ENCODE measurements at regions not wholly inside any gene's neighbourhood (a gene's known extent, or its start where the extent isn't known, plus 50 kb on each side); places are given as distances from the start of the nearest gene placed in this dataset.

DNA sequence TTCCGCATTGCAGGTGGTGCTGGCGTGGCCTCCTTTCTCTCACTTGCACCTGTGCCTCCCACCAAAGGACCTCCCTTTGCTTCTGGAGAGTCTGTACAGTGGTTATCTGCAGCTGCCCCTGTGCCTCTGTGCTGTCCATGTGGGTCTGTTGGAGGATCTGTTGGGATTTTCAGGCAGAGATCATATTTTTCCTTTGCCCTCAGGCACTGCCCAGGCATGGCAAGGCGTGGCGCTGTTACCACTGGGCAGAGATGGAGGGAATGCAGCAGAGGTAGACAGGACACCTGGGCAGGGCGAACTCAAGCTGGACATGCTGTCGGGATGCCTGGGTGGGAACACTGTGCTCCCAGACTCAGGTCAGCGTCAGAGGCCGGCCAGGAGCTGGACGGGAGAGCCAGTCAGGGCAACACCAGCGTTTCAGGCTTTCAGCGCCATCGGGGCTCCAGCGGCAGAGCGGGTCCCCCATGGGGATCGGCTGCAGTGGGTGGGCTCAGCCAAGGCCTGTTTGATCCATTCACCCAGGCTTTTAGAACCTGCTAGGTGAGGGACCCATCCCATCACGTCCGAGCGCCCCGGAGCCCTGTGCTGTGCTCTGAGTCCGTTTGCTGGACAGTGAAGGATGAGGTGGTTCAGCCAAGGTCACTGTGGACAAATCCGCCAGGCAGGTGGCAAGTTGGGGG is 718.9 kb downstream of the BRD1 start:
- DNase-seq (ENCODE audit: low spot score): no peak

DNA sequence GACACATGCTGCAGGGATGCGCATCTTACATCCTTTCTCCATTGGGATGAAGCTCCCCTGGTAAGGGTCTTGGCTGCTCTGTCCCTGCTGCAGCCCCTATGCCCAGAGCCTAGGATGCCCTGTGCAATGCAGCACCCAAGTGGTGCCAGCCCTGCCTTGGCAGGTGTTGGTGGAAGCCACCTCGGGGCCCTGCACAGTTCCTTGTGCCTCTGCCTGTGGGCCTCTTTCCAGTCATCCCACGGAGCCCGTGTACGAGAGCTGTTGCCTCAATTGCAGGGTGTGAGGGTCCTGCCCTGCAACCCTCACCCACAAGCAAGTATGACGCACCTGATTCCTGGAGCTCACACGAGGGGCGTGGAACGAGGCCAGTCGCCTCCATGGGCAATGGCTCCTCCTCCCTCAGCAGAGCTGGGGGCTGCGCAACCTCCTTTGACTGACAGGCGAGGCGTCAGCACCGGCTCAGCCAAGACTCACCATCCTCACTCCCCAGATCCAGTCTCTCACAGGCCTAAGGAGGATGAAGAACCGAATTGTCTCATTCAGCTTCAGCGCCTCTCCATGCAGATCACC is 719.6 kb downstream of the BRD1 start:
- DNase-seq (ENCODE audit: low spot score): no peak

DNA sequence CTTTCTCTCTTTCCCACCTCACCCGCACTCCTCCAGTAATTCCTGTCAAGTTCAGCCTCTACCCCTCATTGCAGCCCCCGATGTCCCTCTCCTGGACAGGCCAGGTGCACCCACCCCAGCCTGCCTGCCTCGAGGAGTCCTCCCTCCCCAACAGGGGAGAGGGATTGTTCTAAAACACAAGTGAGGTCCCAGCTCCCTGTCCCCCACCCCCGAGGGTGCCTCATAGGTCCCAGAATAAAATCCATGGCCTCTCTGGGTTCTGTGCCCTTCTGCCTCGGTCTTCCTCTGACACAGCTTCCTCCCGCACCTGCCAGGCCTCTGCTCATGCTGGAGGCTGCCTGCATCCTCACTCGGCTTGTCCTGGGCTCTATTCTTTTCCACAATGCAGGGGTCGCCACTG is 720.1 kb downstream of the BRD1 start:
- DNase-seq (ENCODE audit: low spot score): no peak

DNA sequence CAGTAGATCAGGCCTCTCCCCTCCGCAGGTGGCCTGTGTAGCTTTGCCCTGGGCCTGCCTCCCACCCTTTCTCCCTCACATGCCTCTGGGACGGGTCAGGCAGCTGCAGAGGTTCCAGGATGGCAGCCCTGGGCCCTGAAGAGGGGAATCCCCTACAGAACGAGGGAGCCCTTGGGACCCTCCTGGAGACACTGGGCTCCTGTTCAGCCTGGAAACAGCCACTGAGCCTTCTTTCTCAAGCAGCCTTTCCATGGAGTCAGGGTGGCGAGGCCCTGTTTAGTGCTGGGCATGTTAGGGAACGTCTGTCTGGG is 720.9 kb downstream of the BRD1 start:
- no peak for DNase-seq (ENCODE audit: low spot score)

DNA sequence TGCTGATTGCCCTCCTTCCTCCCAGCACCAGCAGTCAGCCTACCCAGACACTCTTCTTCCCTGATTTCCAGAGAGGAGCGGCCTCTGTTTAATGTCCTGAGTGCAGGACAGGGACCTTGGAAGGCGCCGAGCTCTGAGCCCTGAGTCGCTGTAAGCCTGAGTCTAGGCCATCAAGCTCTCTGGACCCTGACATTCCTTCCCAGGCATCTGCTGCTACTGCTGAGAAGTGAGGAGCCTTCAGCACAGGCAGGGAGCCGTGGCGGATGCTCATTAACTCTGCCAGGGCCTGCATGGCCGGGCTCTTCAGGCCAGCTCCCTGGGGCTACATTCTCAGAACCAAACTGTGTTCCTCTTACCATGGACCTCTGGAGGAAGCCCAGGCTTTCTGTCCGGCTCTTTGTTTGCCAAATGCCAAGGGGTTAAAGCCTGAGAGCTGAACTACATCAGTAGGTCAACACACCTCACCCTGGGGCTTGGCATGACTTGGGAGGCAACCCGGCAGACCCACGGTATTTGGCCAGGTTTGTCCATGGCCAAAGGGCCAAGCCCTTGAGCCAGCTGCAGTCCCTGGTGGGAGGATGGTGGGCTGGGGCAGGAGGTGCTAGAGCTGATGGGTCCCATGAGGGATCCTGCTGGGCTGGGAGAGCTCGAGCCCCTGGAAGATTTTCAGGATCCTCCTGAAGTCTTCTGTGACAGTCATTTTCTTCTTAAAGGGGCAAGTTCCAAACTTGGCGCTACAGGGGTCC is 721.4 kb downstream of the BRD1 start:
- no peak for DNase-seq (ENCODE audit: low spot score)

DNA sequence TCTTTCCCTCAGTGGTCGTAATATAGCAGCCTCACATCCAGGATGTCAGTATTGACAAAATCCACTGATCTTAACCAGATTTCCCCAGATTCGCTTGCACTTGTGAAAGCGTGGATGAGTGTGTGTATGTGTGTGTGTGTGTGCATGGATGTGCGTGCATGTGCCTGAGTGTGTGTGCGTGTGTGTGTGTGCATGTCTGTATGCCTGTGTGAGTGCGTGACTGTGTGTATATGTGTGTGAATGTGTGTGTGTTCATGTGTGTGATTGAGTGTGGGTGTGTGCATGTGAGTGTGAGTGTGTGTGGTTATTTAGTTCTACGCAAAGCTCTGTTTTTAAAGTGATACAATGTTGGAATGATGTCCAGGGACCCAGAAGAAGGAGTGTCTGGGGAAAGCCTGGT is 723.2 kb downstream of the BRD1 start:
- no peak for DNase-seq (ENCODE audit: low spot score)

DNA sequence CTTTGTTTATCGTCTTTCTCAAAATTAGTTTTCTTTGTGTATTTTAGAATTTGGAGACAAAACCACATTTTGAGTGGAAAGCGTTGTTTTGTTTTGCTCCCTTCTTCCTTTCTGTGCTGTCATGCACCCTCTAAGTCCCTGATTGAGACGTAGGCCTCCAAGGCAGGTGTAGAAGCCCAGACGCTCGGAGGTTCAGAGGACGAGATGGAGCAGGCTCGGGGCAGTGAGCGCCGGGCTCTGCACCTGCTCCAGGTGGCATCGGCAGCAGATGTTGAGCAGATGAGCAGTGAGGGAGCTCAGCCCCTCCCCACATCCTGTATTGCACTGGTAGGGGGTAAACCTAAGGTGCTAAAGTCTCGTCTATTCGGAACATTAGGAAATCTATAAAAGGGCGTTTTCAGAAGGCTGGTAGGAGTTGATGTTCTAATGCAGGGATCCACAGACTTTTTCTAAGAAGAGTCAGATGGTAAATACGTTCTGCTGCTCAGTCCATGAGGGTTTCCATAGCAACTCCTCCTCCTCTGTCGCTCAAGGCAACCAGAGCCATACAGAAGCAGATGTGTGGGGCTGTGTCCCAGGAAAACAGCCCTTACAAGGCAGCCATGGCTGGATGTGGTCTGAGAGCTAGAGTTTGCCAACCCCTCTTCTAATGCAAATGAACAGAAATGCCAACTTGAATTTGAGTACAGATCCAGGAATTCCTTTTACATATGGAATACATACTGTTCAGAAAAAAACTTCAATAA is 724.2 kb downstream of the BRD1 start:
- no peak for DNase-seq (ENCODE audit: low spot score)

DNA sequence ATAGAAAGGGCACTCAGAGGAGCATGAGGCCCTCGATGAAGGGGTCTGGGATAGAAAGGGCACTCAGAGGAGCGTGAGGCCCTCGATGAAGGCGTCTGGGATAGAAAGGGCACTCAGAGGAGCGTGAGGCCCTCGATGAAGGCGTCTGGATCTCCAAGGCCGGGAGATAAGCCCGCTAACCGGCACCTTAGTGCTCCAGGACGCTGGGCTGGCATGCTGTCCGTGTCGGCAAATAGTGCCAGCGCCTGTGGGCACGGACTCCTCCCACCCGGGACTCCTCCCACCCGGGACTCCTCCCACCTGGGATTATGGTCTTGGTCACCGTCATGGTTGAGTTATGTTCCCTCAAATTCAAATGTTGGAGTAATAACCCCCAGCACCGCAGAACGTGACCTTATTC is 725.3 kb downstream of the BRD1 start:
- DNase-seq (ENCODE audit: low spot score): no peak

DNA sequence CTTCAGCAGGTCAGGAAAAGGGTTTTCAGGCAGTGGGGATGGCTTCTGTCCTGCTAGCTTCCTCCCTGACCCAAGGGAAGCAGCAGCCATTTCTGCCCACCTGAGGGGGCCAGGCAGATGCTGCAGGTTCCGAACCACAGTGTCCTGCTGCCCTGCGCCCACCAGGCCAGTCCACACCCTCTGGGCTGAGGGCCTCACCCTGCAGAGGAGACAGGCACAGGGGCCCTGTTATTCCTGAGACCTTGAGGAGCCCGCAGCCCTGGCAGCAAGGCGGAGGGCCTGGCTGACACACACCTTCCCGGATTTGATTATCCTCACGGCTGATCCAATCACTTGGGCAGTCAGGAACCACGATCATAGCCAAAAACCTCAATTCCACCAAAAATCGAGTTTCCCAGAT is 725.8 kb downstream of the BRD1 start:
- no peak for DNase-seq (ENCODE audit: low spot score)

DNA sequence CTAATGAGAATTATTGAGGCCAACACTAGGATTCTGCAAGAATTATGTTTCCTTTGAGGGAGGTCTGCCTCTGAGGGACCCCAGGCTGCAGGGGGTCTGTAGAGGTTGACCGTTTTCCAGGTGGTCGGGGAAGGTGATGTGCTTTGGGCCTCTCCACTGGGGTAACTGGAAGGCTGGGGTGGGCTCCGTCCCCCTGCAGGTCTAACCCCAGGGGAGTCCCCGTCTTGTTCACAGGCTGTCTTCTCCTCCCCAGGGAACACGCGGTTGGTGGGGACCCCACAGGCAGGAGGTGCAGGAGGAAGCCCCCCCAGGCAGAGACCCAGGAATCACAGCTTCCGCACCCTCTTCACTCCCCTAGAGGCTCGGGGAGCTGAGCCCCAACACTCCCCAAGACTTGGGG is 726.4 kb downstream of the BRD1 start:
- no peak for DNase-seq (ENCODE audit: low spot score)

DNA sequence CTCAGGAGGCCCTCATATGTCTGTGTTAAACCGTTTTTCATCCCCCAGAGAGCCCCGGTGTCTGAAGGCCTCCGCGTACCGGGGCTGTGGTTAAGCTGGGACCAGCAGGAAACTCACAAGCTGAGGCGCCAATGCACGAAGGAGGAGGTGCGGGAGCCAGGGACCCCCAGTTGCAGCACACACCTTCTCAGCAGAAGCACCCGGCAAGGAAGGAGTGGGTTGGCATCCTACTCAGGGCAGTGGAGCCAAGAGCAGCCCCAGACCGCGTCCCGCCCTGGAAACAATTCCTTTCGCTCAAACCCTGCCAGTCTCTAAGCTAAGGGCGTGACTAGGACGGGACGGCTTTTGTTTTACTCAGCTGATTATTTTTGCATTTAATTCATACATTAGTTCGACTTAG is 726.9 kb downstream of the BRD1 start:
- no peak for DNase-seq (ENCODE audit: low spot score)

DNA sequence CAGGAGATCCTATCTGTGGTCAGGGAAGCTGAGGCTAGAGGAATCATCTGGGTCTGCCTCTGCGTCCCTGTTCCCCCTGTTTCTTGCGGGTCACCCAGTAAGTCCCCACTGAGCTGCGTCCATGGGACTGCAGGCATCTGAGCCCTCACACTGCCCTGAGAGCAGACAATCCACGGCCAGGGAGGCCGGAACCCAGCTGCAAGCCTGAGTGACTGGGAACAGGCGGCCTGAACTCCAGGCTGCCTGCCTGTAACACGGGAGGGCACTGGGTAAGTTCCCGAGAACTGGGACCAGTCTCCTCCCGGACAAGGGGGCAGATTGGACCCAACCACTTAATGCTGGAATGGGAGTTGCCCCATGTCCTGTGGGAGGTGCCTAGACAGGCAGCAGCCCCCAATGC is 727.4 kb downstream of the BRD1 start:
- no peak for DNase-seq (ENCODE audit: low spot score)

DNA sequence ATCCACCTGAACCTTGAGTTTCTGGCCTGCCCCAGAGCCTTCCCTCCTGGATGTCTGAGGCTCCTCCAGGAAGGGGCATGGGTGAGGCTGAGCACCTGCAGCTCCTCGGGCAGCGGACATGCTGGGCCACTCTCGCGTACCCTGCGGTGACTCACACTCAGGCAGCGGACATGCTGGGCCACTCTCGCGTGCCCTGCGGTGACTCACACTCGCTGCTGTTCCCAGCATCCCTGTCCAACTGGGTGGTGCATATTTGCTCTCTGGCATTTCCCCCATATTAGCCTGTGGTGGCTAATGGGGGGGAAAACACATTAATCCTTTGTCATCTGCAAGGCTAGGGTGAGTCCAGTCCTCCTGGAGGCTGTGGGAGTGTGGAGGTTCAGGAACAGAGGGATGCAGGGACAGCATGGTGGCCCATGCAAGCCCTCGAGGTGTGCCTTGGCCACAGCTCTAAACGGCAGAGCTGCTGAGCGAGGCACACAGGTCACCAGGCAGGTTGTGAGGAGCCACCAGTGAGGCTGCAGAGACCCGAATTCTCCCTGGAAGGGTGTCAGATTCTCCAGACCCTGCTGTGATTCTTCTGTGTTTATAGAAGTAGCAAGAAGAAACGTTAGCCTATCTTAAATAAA is 728.1 kb downstream of the BRD1 start:
- no peak for DNase-seq (ENCODE audit: low spot score)

DNA sequence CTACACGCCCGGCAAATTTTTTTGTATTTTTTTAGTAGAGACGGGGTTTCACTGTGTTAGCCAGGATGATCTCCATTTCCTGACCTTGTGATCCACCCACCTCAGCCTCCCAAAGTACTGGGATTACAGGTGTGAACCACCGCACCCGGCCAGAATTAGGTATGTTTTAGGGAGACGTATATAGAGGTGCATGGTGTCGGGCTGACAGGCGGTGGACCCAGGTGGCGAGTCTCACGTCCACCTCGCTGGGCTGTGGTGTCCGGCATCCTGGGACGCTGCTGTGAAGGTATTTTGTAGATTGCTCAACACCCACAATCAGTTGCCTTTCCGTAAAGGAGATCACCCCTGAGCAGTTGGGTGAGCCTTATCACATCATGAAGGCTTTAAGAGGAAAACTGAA is 728.6 kb downstream of the BRD1 start:
- DNase-seq (ENCODE audit: low spot score): no peak

DNA sequence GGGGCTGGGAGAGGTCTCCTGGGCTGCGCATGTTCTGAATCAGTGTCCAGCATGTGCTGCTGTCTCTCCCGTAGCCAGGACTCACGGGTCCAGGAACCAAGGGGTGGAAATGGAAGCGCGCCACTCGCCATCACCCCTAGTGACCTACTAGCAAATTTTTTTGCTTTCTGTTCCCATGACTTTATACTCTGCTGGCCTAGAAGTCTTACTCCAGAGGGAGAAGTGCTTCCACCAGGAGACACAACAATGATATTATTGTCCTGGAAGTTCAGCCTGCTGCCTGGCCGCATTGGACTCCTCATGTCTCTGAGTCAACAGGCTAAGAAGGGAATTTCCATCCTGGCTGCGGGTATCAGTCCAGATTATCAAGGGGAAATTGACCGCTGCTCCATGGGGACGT is 729.7 kb downstream of the BRD1 start:
- no peak for DNase-seq (ENCODE audit: low spot score)

DNA sequence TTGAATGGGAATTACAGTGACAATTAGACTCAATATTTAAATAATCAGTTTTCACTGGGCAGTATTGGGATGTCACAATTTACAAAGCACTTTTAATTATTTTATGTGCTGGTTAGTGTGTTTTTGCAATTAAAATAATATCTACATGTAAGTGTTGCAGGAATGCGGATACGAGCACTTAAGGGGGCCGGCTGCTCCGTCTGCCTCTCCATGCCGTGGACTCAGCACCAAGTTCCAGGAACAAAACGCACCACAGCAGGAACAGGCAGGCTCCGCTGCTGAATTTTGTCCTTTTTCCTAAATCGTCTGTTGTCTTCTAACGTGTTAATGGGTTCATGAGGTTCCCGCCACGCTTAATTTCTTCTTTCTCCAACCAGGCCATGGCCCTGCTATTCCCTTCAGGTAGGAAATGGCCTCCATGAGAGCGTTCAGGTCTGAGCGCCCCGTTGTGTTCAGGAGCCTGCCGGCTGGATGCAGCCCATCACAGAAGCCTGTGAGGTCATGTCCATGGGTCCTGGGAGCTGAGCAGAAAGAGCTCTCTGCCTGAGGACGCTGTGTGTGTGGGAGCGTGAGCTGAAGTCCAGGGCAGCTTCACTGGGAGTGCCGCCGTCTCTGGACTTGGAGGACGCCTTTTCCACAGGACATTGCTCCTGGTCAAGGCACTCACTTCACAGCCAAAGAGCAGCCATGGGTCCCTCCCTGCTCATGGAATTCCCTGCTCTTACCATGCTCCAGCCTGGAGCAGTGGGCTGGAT is 730.3 kb downstream of the BRD1 start:
- DNase-seq (ENCODE audit: low spot score): no peak

DNA sequence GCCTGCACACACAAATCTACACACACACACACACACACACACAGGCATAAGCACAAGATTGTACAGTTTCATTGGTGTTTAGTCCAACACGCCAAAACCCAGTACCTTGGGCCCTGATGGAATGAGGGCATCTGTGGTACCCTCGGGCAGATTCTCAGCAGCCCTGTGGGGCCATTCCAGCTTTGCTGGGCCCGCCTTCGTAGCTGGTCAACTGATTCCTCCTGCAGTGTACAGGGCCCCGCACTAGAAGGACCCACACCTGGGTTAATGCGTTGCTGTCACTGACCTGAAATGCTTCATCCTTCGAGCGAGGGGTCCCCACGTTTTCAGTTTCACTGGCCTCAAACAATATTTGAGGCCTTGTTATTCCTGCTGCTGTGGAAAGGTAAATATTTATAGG is 731.2 kb downstream of the BRD1 start:
- DNase-seq (ENCODE audit: low spot score): no peak

DNA sequence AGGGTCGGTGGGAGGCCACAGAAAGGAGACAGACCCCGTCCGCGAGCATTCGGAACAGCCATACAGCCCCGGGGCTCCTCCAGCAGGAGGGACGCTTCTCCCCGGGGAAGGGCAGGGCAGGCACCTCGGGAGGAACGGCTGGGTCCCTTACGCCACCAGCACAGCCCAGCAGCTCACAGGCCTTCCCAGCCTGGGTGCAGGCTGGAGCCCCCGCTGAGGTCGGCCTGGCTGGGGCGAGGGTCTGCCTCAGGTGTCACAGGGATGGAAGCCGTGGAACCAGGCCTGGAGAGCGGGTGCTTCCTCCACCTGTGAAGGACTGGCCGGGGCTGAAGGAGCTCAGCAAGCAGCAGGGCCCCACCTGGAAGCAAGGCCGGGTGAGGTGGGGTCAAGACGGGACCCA is 732.3 kb downstream of the BRD1 start:
- DNase-seq (ENCODE audit: low spot score): no peak

DNA sequence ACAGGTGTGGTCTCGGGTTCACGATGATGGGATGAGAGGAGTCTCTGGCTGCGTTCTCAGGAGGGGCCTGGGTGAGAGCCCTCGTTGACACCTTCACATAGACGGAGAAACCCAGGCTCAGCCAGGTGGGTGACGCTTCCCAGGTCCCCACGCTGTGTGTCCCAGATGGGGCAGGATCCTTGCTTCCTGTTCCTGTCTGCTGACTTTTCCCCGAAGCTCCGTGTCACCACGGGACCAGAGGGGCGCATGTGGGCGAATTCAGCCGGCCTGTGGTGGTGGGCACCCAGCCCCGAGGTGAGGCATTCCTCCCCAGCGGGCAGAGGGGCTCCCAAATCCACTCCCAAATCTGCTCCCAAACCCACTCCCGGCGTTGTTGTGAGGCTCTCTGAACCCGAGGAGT is 732.8 kb downstream of the BRD1 start:
- no peak for DNase-seq (ENCODE audit: low spot score)

DNA sequence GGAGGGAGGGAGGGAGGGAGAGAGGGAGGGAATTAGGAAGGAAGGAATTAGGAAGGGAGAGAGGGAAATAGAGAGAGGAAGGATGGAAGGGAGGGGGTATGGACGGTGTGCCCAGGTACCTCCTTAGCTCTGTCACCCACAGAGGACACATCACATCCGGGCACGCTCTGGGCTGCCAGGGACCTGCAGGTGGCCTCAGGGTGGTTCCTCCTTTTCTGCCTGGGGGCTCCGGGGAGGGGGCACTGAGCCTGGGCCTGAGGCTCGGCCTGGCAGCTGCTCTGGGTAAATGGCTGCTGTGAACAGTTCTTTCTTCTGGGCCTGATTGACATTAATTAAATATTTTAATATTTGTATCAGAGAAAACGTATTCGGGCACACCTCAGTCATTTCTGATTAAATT is 733.5 kb downstream of the BRD1 start:
- no peak for DNase-seq (ENCODE audit: low spot score)

DNA sequence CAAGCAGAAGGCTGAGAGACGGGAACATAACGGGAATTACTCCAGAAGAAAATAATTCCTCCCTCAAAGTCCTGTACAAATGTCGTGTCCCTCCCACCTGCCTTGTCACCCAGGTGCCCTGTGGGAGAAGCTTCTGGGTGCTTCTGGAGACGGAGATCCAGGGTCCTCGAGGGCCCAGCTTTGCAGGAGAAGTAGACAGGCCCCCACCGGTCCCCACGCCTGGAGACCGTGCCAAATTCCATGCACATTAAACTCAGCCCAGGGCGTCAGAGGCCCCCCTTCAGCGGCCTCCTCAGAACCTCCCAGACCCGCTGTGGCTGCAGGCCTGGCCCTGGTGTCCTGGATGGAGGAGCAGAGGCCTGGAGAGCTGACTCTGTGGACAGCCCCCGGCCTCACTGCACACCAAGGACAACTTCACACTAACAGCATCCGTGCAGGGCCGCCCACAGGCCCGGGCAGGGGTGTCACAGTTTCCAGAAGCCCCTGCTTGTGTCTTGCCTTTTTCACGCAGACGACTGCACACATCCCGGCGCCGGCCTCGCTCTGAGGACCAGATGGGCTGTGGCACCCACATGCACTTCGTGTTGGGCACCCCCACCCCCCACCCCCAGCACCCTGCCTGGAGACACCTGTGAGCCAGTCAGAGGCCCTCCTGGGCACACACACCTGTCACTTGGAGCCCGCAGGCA is 734.3 kb downstream of the BRD1 start:
- DNase-seq (ENCODE audit: low spot score): no peak
